ENCODE measurements at regions not wholly inside any gene's neighbourhood (a gene's known extent, or its start where the extent isn't known, plus 50 kb on each side); places are given as distances from the start of the nearest gene placed in this dataset.

- H3K4me3 Mint-ChIP-seq, result no peak overlapping the region
Measured at GRCh38 chr4:98816386-98816785, 112.5 kb downstream of the EIF4E start.

More at GRCh38 chr4:98816386-98816785, 112.5 kb downstream of the EIF4E start:
- Histone ChIP-seq H3K18ac (ENCODE audit: insufficient read length, low read depth, low read length) (no peak overlapping the region), H3K56ac (ENCODE audit: insufficient read length, low read depth, low read length) (no peak overlapping the region), H3K9ac (ENCODE audit: extremely low read depth, insufficient read length, low read length) (no peak overlapping the region), H3K9me3 (ENCODE audit: control insufficient read depth, low read depth, low read length) (no peaks in the 10 kb centered on the region), H2AK5ac (ENCODE audit: insufficient read length, low read length) (no peak overlapping the region), H2BK120ac (ENCODE audit: low read depth, low read length, poor library complexity, severe bottlenecking) (no peak overlapping the region), H4K8ac (replicated peaks; ENCODE audit: insufficient read length, low read depth, low read length) (no peak overlapping the region), H2BK15ac (ENCODE audit: low read depth, low read length) (no peak overlapping the region), H2BK20ac (ENCODE audit: low read depth, low read length, poor library complexity, severe bottlenecking) (no peak overlapping the region), H3K79me1 (ENCODE audit: insufficient read depth, low read depth, low read length, poor library complexity, severe bottlenecking) (no peaks in the 10 kb centered on the region), H4K91ac (ENCODE audit: insufficient read length, low read depth, low read length) (no peak overlapping the region), H3K14ac (ENCODE audit: insufficient read depth, low read length) (no peak overlapping the region), H3K27ac (ENCODE audit: insufficient read length, low read depth, low read length) (no peak overlapping the region), H3K79me2 (ENCODE audit: insufficient read depth, low read length) (no peaks in the 10 kb centered on the region), H4K5ac (ENCODE audit: insufficient read length, low read depth, low read length) (no peak overlapping the region), H3K23me2 (ENCODE audit: insufficient read length, low read depth, low read length, poor library complexity, severe bottlenecking) (no peaks in the 10 kb centered on the region), H3K4me2 (ENCODE audit: insufficient read depth, insufficient read length, low read length) (no peak overlapping the region), H2BK5ac (ENCODE audit: insufficient read length, low read length) (no peak overlapping the region), H4K20me1 (ENCODE audit: control insufficient read depth, insufficient read depth, insufficient read length) (no peaks in the 10 kb centered on the region), H2AFZ (ENCODE audit: low read length) (no peak overlapping the region), H3K4ac (ENCODE audit: low read depth, low read length) (no peak overlapping the region), H3K27me3 (ENCODE audit: insufficient read depth, low read length) (no peaks in the 10 kb centered on the region), H3K23ac (ENCODE audit: insufficient read length, low read depth, low read length) (no peak overlapping the region), H3T11ph (ENCODE audit: low read length) (no peak overlapping the region), H3K4me1 (ENCODE audit: insufficient read depth, low read length) (no peaks in the 10 kb centered on the region), H2BK12ac (ENCODE audit: insufficient read length, low read depth, low read length) (no peak overlapping the region)
- no peak for DNase-seq
- peaks cover 6 to 22% of the 10 kb centered on the region in 2 experiments; a peak in 4 of 5 replicates for H3K9me3 Mint-ChIP-seq
- no peaks in the 10 kb centered on the region for H3K4me1 Mint-ChIP-seq
- no peaks in the 10 kb centered on the region for H3K27me3 Mint-ChIP-seq (ENCODE audit: low read depth)
- H3K36me3 Mint-ChIP-seq (ENCODE audit: insufficient read depth in 1 of 3, low read depth in 3 of 3), result peaks cover 0 to 7% (median 0%) of the 10 kb centered on the region in 3 experiments; a peak in 1 of 7 replicates
- no peak for TF ChIP-seq CTCF (conservative IDR thresholded peaks at IDR 0.05)
- H3K27ac Mint-ChIP-seq, result no peak overlapping the region

Measured in H9 (cell line).